ENCODE measurements at regions not wholly inside any gene's neighbourhood (a gene's known extent, or its start where the extent isn't known, plus 50 kb on each side); places are given as distances from the start of the nearest gene placed in this dataset.
"Not testable (repeated sequence)": the region's sequence is repeated elsewhere in the genome, so short reads cannot be mapped to it uniquely, and the experiment has no call there.

GRCh38 chr9:42848156-42848555 lies 664.7 kb downstream of the SPATA31A6 start:
- TF ChIP-seq EZH2 (IDR thresholded peaks at IDR 0.05; ENCODE audit: borderline replicate concordance, low read depth, low read length, severe bottlenecking); CTCF (IDR thresholded peaks at IDR 0.05; ENCODE audit: borderline replicate concordance, extremely low read depth, low read length, poor library complexity, severe bottlenecking): not testable (repeated sequence)

Measured in DND-41 (cell line).